Hepatocyte (in vitro differentiated cells): ENCODE measurements at regions not wholly inside any gene's neighbourhood (a gene's known extent, or its start where the extent isn't known, plus 50 kb on each side); places are given as distances from the start of the nearest gene placed in this dataset.

Experiments used
- CTCF ChIP-seq: fragments of 200-600 bp; sonication (generic); IDR thresholded peaks from 2 replicates; pipeline ENCODE4 v1.5.1; 2016; ENCODE audit warnings: antibody characterized with exemption, mild to moderate bottlenecking; ENCODE audit not compliant: poor library complexity
- EZH2 ChIP-seq: fragments of 200-600 bp; sonication (generic); IDR thresholded peaks from 2 replicates; pipeline ENCODE4 v1.6.1; 2016; ENCODE audit warnings: antibody characterized with exemption, mild to moderate bottlenecking, borderline replicate concordance
- EZH2phosphoT487 ChIP-seq: fragments of 200-600 bp; sonication (generic); IDR thresholded peaks from one replicate; pipeline ENCODE4 v1.6.1; 2018; ENCODE audit warnings: antibody characterized with exemption, mild to moderate bottlenecking, low read depth, moderate library complexity; ENCODE audit not compliant: unreplicated experiment, severe bottlenecking

- TF ChIP-seq CTCF (no peak), EZH2 (no peak), EZH2phosphoT487 (no peak)
Measured at GRCh38 chr1:116185161-116185701, 74.0 kb downstream of the MAB21L3 start.
